Transverse colon (tissue), 4 donors: ENCODE measurements at regions not wholly inside any gene's neighbourhood (a gene's known extent, or its start where the extent isn't known, plus 50 kb on each side); places are given as distances from the start of the nearest gene placed in this dataset.

Experiments
- DNase-seq: peaks from one replicate; pipeline ENCODE4 v3.0.0-alpha.2; 2019
- H3K27ac ChIP-seq, 4 donors: fragments of 200-600 bp; sonication (generic); 2 replicates each; pipeline ENCODE4 v1.5.1; 2016 to 2018; ENCODE audit warnings: inconsistent platforms in 4 of 4
- H3K27me3 ChIP-seq: fragments of 200-600 bp; sonication (generic); 2 replicates; pipeline ENCODE4 v1.5.1; 2017; ENCODE audit warnings: inconsistent platforms
- H3K36me3 ChIP-seq, 4 donors: fragments of 200-600 bp; sonication (generic); 2 replicates each; pipeline ENCODE4 v1.5.1; 2017 to 2019; ENCODE audit warnings: inconsistent platforms in 4 of 4
- H3K4me1 ChIP-seq, 4 donors: fragments of 200-600 bp; sonication (generic); 2 replicates each; pipeline ENCODE4 v1.5.1; 2017 to 2020; ENCODE audit warnings: inconsistent platforms in 4 of 4
- H3K4me3 ChIP-seq, 4 donors: fragments of 200-600 bp; sonication (generic); 1 replicate in 1 of 4; 2 replicates in 3 of 4; pipeline versions ENCODE4 v1.5.1 to v1.6.1; 2017 to 2019; ENCODE audit warnings: inconsistent platforms in 4 of 4
- H3K9me3 ChIP-seq, 2 donors: fragments of 200-600 bp; sonication (generic); 2 replicates each; pipeline ENCODE4 v1.5.1; 2017 to 2019; ENCODE audit warnings: inconsistent platforms in 2 of 2
- EP300 ChIP-seq: sonication (generic); formaldehyde crosslinking; IDR thresholded peaks from one replicate; pipeline ENCODE4 v1.6.1; 2017; ENCODE audit warnings: antibody characterized with exemption, low read depth
- POLR2A ChIP-seq: fragments of 450-650 bp; IDR thresholded peaks from one replicate; pipeline ENCODE4 v1.6.1; 2016; ENCODE audit warnings: antibody characterized with exemption, mild to moderate bottlenecking, moderate library complexity
- POLR2AphosphoS5 ChIP-seq, 3 donors: sonication (generic); formaldehyde crosslinking; IDR thresholded peaks; one replicate each; pipeline ENCODE4 v1.6.1; 2016; ENCODE audit warnings: antibody characterized with exemption in 3 of 3
- WGBS, 2 donors: methylation state at CpG; one replicate each; pipeline ENCODE4 v1.1.5; 2018; ENCODE audit warnings: low coverage in 1 of 2; 5-methylcytosine and 5-hydroxymethylcytosine counted together
- in situ Hi-C, 4 donors: fragments of 200-750 bp; cut with MboI; loops; one replicate each; pipeline versions ENCODE4 v1.15.0 to v1.15.1; 2017; ENCODE audit warnings: low sequenced_read_pairs in 3 of 4, low pct_ligation_motif_present in 1 of 4, low pct_unique_long_range_greater_than_20kb in 1 of 4
- intact Hi-C: fragments of 100-400 bp; cut with DNase I; formaldehyde crosslinking; loops from one replicate; pipeline ENCODE4 v1.15.1; 2023; ENCODE audit warnings: low total_unique reads
- TF ChIP-seq, protein P1 (sequence below), 5 experiments: fragments of 200-600 bp in 3 of 5; fragments of 450-650 bp in 2 of 5; sonication (generic) in 3 of 5; IDR thresholded peaks; 1 replicate in 2 of 5; 2 replicates in 3 of 5; pipeline ENCODE4 v1.5.1; 2016 to 2017; ENCODE audit warnings: antibody characterized with exemption in 5 of 5, inconsistent platforms in 3 of 5, mild to moderate bottlenecking in 2 of 5, moderate library complexity in 1 of 5

DNA sequence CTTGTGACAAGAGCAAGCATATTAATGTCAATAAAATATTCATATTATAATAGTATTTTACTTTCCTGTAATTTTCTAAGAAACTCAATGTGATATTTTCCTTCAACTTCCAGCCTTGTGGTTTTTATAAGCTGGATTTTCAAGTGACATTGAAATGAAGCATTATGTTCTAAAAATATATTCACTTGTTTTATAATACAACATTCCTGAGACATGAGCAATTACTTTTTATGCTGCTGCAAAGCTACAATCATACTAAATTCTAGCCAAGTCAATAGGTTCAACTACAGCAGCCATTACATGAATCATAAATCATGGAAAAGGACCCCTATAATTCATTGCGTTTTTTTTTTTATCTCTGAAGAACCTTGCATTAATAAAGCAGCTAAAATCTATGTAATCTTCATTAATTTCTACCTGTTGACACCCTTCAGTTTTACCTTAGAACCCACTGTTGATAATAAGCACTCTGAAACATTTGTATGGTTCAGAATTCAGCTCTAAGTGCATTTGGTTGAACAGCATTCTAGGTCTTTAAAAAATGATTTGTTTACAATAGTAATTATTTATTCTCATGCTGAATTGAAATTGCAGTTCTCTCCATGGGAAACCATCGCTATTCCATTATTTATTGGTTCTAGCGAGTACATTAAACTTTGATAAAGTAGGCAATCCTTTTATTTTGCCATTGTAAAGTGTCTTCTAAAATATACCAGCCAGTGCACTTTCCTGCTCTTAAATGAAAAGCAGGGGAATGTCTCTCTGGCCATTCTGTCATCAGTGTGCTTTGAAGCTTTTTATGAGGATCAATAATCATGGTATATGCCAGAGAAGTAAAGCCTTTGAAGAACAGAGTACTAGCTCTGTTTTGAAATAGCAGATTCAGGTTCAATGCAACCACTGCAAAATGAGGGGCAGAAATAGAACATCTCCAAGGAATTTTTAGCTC, 132.6 kb downstream of the GNAT3 start:
- no peaks in the 10 kb centered on the region for H3K27me3 ChIP-seq
- WGBS, 2 donors = 62 to 65% methylated on average over 3 of the region's 3 CpGs
- peak overlapping the region in 1 of 4 donors; percentile 13 for H3K27ac ChIP-seq
- H3K9me3 ChIP-seq = peaks cover 0 to 8% of the 10 kb centered on the region in 2 donors
- TF ChIP-seq EP300 (no peak), POLR2AphosphoS5 (IDR thresholded peaks at IDR 0.05) (no peak), POLR2A (no peak)
- TF ChIP-seq, protein P1, sequence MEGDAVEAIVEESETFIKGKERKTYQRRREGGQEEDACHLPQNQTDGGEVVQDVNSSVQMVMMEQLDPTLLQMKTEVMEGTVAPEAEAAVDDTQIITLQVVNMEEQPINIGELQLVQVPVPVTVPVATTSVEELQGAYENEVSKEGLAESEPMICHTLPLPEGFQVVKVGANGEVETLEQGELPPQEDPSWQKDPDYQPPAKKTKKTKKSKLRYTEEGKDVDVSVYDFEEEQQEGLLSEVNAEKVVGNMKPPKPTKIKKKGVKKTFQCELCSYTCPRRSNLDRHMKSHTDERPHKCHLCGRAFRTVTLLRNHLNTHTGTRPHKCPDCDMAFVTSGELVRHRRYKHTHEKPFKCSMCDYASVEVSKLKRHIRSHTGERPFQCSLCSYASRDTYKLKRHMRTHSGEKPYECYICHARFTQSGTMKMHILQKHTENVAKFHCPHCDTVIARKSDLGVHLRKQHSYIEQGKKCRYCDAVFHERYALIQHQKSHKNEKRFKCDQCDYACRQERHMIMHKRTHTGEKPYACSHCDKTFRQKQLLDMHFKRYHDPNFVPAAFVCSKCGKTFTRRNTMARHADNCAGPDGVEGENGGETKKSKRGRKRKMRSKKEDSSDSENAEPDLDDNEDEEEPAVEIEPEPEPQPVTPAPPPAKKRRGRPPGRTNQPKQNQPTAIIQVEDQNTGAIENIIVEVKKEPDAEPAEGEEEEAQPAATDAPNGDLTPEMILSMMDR (IDR thresholded peaks at IDR 0.05) = no peak
- intact Hi-C loops (no loop called here), in situ Hi-C loops (loop anchor here in 3 of 4 donors (25.0 kb wide), 2 partner anchors 92 to 292 kb away; no protein-coding TSS in a partner anchor)
- no peak for DNase-seq
- no peaks in the 10 kb centered on the region for H3K36me3 ChIP-seq
- H3K4me1 ChIP-seq = peaks cover 0 to 6% (median 4%) of the 10 kb centered on the region in 4 donors
- H3K4me3 ChIP-seq = no peak overlapping the region

DNA sequence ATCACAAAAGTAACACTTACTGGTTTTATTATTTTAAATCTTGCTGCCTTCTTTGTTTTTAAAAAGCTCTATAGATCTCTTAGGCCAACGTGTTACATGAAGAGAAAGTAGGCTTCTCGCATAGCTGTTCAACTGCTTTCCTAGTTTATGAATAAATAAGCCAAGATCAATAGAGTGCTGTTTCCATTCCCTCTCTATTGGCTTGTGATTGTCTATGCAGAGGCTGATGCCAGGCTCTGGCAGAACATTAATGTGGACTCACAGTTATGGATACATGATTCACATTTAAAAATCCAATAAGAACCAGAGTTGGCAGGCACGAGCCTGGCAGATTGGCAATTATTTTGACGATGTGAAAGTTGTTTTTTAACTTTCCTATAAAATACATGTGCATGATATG, 137.5 kb downstream of the GNAT3 start:
- H3K27ac ChIP-seq = no peak overlapping the region
- peaks cover 0 to 8% of the 10 kb centered on the region in 2 donors for H3K9me3 ChIP-seq
- in situ Hi-C loops = no loop called here
- intact Hi-C loops = no loop called here
- H3K36me3 ChIP-seq = no peaks in the 10 kb centered on the region
- no peaks in the 10 kb centered on the region for H3K27me3 ChIP-seq
- H3K4me1 ChIP-seq = peaks cover 0 to 2% (median 2%) of the 10 kb centered on the region in 4 donors
- TF ChIP-seq EP300 (no peak), POLR2AphosphoS5 (IDR thresholded peaks at IDR 0.05) (no peak), POLR2A (no peak)
- TF ChIP-seq, protein P1 (IDR thresholded peaks at IDR 0.05) = no peak
- DNase-seq = no peak
- WGBS, 2 donors = 79 to 88% methylated on average over 4 of the region's 4 CpGs
- no peak overlapping the region for H3K4me3 ChIP-seq

DNA sequence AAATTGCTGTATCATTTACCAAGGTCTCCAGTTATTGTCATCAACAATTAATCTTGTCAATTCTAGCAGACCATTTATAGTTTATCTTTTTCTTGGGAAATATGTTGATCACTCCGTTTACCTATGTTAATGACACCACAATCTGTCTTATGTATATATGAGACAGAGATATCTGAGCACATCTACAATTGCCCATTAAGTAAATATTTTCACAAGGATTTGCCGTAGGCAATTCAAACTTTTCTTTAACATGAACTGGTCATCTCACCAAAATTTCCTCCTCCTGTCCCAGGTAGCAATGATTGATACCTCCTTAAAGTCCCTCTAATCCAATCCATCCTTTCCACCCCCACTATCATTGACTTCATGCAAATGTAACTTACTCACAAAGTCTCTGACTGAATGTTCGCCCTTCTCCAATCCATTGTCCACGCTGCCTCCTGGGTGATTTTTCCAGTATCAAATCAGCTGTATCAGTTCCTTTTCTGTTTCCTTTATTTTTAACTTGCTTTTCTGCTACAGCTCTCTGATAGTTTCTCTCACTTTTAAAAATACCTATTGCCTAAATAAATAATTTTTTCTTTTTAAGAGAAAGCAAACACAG, 138.3 kb downstream of the GNAT3 start:
- TF ChIP-seq POLR2AphosphoS5 (IDR thresholded peaks at IDR 0.05) (no peak), POLR2A (no peak), EP300 (no peak)
- TF ChIP-seq, protein P1 (IDR thresholded peaks at IDR 0.05) = no peak
- in situ Hi-C loops = no loop called here
- Histone ChIP-seq H3K4me1 (no peaks in the 10 kb centered on the region), H3K9me3 (peaks cover 0 to 8% of the 10 kb centered on the region in 2 donors), H3K36me3 (no peaks in the 10 kb centered on the region), H3K27me3 (no peaks in the 10 kb centered on the region), H3K4me3 (no peak overlapping the region), H3K27ac (no peak overlapping the region)
- no peak for DNase-seq
- WGBS, 2 donors = 62 to 69% methylated on average over 4 of the region's 4 CpGs
- intact Hi-C loops = no loop called here

DNA sequence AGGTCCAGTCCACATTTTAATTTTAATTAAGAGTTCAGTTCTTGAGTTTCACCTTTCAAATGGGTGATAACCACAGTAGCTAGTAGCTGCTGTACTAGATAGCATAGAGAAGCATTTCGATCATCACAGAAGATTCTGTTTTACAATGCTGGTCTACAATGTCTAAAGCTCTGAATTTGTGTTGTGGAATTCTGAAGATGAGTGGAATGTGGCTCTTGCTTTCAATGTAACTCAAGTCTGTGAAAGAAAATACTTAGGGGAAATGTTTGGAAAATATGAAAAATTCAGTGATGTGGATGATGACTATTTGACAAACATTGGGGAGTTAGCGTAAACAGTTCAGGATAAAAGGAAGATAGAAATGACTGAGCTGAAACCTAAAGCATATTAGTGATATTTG, 139.4 kb downstream of the GNAT3 start:
- no peak for DNase-seq
- H3K9me3 ChIP-seq = peaks cover 0 to 8% of the 10 kb centered on the region in 2 donors
- no peak overlapping the region for H3K27ac ChIP-seq
- no peaks in the 10 kb centered on the region for H3K27me3 ChIP-seq
- TF ChIP-seq EP300 (no peak), POLR2AphosphoS5 (IDR thresholded peaks at IDR 0.05) (no peak), POLR2A (no peak)
- TF ChIP-seq, protein P1 (IDR thresholded peaks at IDR 0.05) = no peak
- H3K4me3 ChIP-seq = no peak overlapping the region
- intact Hi-C loops = no loop called here
- 73 to 81% methylated on average over 2 of the region's 2 CpGs for WGBS, 2 donors
- H3K36me3 ChIP-seq = no peaks in the 10 kb centered on the region
- in situ Hi-C loops = no loop called here
- no peaks in the 10 kb centered on the region for H3K4me1 ChIP-seq
